Muscle of back (tissue), 3 donors: ENCODE measurements at regions not wholly inside any gene's neighbourhood (a gene's known extent, or its start where the extent isn't known, plus 50 kb on each side); places are given as distances from the start of the nearest gene placed in this dataset.
A peak's percentile ranks its signal among the peaks of the same experiment; 100 is the strongest.
"Not testable (repeated sequence)": the region's sequence is repeated elsewhere in the genome, so short reads cannot be mapped to it uniquely, and the experiment has no call there.

Source experiments
- DNase-seq, 3 donors: peaks; one replicate each; pipeline versions ENCODE4 v3.0.0 to v3.0.0-alpha.2; 2013

DNA sequence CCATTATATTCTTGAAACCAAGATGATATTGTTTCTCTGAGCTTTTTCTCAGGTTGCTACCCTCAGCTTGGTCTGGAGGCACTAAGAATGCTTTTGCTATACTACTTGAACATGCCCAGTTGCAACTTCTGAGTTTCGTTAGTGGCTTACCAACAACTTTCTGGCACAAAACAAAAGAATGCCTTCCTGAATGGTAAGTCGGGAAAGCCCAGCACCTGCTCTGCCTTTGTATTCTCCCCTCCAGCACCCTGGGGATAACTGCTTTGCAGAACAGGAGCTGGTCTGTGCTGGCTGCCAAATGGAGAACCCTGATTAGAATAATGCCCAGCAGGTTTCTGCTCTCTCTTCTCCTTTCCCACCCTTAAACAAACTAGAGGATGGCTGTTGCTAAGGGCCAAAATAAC is 149.3 kb downstream of the TGFB2 start:
- no peak for DNase-seq

DNA sequence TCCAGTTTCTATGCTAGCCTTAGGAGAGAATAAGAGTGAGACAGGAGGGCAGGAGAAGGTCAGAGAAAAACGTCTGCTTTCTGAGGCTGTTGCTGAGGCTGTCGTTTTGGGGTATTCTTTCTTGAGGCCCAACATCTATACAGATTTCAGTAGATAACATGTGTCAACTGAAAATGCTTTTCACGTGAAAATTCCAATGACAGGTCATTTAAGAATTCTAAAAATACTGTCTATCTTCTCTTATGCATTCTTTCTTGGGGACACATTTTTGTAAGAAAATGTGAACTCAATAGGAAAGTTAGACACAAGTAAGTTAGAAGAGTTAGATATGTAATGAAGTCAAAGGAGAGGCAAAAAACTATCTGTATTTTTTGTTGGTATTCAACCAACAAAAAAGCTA is 150.8 kb downstream of the TGFB2 start:
- DNase-seq, result no peak

DNA sequence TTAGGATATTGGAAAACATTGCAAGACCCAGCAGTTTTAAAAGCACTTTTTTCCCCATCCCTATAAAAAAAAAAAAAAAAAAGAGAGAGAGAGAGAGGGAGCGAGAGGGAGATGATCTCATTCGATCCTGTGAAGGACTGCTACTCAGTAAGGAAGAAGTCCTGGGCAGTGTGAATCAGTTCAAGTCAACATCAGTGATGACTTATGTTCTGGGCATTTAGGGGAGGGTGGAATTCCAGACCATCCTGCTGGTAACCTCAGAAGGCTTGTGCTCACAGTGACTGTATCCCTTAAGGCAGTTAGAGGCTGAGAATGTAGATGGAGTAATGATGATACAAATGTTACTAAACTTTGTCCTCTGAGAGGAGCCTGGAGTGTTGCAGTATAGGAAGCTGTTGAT is 151.4 kb downstream of the TGFB2 start:
- DNase-seq, result peak in 1 of 3 donors; percentile 97

DNA sequence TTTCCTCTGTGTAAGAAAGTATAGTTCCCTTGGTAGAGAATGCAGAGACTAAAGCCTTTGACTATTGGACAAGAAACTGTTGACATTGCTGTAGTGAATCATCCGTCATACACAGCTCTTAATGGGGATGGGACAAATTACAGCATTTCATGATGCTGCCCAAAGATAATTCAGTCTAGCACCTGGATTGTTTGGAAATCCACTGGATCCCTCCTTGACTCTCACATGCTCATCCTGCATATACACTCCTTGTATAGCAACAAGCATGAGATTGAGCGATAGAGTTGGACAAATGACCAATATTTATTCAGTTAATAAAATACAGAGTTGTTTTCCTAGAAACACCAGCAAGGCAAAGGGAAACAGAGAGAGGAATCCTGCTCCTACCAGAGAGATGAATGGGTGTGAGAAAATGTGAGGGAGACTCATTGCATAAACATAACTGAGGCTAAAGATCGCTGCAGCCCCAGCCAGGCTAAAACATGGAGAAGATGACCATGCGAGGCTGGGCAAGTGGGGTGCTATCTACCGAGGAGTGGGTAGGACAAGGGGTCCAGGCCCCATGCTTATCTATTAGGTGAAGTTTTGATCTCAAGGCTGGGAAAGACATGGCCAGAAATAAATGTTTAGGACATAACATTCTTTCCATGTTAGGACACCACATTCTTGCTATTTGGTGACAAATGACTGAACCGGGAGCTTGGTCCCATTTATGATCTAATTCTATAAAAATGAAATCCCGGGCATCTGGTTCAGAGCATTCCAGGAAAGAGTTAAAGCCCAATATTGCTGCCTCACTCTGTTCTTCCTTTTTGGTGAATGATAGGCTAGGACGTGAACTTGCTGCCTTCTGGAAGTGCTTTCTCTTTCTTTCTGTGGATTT is 153.2 kb downstream of the TGFB2 start:
- DNase-seq, result no peak

DNA sequence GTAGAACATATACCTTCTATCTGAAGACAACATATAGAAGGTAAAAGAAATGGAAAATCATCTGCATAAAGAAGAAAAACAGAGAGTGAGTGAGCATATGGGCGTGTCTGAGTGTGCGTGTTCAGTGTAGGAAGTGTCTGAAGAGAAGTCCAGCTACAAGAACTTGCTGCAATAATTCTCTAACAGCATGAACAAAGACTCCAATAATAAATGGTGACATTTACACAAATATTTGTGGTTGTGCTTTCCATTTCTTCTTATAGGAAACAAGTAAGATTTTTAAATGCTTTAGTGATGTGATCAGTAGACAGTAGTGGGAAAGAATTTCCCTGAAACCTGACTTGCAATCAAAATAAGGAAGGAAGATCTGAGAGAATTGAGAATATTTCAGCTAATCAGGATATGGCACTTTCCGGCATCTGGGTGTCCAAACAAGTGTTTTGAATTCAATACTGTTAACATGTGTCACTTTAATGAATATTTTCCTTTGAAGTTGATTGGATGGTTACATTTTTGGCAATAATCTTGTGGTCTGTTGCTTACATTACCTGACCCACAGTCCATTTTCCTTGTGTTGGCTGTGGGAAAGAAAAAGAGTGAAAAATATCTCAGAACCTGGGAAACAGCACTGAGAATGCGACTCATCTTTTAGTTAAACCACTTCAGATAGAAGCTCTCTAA is 154.0 kb downstream of the TGFB2 start:
- DNase-seq, result peak; percentile 51 to 83 (median 81)

DNA sequence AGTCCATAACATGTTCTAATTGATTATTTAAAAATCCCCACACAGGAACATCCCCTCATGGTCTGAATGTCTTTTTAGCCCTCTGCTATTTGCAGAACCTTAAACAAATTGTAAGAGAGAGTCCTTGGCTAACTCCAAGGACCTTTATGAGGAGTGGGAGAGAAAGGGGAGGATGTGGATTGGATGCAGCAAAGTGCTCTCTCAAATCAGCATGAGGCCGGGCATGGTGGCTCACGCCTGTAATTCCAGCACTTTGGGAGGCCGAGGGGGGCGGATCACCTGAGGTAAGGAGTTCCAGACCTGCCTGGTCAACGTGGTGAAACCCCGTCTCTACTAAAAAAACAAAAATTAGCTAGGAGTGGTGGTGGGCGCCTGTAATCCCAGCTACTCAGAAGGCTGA is 154.8 kb downstream of the TGFB2 start:
- no peak for DNase-seq

DNA sequence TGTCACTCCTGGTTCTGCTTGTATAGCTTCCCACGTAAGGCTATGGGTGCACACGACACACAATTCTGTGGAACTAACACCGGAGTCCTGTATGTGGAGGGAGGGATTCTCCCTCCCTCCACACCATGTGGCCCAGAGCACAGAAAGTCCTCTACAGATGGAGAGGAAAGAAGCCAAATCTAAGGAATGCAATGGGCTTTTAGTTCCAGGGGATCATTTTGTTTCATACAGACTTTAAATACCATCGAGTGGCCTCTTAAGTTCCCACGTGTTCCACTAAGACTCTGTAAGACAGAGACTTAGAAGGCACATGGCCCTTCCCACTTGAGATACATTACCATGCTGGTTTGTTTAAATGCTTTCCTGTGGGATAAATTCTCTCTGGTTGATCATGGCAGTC is 156.0 kb downstream of the TGFB2 start:
- peak in 1 of 3 donors; percentile 72 for DNase-seq

DNA sequence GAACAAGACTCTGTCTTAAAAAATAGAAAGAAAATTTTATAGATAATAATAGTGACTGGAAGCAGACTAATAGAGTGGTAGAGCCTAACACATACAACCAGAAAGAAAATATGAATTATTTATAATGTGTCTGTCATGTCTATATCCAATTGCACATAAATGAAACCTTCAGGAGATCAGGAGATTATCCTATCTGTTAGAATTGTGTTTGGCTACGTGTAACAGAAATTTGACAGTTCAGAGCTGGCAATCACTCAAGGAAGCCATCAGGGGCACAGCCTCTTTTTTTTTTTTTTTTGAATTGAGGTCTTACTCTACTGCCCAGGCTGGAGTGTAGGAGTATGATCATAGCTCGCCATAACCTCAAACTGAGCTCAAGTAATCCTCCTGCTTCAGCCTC is 157.2 kb downstream of the TGFB2 start:
- no peak for DNase-seq

DNA sequence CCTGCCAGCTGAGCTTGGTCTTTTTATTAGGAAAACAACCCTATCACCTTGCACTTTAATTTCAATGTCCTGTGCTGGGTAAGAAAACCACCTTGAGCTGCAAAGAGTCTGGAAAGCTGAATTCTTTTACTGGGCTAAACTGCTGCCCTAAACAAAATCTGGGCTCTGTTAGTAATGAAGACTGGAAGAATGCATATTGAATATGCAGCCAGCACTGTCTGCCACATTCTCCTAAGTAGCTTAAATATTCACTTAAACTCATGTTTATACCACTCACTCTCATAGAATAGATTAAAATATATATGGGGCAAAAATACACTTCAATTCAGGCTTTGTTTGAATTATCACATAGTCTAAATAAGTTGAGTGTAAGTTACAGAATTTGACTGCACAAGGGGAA is 158.0 kb downstream of the TGFB2 start:
- no peak for DNase-seq

DNA sequence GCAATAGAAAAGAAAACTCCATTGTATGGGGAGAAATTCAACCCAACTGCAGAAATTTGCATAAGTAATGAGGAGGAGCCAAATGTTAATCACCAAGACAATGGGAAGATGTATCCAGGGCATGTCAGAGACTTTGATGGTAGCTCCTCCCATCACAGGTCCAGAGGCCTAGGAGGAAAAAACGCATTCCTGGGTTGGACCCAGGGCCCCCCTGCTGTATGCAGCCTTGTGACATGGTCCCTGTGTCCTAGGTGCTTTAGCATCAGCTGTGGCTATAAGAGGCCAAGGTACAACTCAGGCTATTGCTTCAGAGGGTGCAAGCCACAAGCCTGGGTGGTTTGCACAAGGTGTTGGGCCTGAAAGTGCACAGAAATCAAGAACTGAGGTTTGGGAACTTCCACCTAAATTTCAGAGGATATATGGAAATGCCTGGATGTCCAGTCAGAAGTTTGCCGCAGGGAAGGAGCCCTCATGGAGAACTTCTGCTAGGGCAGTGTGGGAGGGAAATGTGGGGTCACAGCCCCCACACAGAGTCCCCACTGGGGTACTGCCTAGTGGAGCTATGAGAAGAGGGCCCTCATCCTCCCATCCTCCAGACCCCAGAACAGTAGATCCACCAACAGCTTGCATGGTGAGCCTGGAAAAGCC is 162.3 kb downstream of the TGFB2 start:
- no peak for DNase-seq

DNA sequence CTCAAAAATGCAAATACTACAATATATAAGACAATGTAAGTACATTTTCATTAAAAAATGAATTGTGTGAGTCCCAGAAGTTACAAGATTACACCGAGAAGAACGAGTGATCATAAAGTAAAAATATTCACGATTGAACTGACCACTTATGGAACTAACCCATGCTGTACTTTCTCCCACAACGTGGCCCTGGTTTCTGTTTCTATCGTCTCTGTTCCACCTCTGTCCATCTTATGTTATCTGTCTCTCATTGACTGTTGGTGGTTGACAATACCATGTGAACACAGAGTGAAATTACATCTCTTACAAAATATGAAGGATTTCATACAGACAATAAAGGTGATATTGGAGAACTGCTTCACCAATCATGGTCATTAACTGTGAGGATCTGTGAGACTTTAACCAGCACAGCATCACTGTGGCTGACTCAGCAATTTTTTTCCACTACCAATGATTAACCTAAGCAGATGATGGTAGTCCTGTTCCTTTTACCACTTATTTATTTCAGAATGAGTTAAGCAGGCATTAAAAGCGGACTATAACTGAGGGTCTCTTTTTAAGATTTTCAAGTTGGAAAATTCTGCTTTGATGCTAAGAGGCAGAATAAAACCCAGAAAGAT is 165.1 kb downstream of the TGFB2 start:
- DNase-seq, result no peak

DNA sequence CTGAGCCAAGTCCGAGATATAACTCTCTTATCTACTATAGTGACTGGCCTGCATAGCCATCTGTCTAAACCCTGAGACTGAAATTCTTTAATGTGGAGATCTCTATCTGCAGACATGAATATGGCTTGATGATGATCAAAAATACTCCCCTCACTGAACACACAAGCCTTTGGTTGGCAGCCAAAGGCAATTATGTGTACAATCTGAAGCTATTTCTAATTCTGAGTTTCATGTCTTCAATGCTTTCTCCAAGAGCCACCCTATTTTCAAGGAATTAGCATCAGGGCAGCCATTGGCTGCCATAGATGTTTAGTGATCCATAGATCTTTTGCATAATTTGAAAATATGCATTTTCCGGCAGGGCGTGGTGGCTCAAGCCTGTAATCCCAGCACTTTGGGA is 168.2 kb downstream of the TGFB2 start:
- DNase-seq, result no peak

DNA sequence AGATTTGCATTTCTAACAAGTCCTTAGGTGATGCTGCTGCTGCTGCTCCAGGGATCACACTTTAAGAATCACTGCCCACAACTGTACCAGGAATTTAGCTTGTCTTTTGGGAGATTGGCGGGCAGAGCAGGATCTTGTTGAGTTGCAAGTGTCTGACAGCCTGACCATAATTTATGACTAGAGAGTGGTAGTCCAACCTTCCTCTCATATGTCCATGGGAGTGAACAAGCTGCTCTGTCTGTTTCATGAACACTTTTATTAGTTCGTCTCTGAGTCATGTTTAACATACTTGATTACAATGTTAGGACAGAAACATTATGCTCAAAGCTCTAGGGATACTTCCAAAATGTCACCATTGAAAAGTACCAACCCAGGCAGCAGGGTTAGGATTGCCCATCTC is 169.6 kb downstream of the TGFB2 start:
- DNase-seq, result no peak

DNA sequence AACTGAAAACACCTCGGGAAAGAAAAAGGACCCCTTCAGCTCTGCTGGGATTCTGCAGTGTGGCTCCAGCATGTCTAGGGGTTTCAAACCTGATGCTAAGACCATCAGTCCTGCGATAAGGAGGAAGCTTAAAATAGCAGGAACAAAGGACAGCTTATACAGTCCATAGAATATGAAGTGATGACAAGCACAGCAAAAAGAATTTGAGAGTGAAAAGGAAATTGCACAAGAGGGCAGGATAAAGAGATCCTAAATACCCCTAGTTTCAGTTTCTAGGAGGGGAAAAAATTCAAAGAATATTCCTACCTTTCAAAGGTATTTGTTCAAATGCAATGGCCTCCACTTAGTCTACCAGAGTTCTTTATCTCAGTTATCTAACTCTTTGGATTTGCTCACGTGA is 171.4 kb downstream of the TGFB2 start:
- no peak for DNase-seq

DNA sequence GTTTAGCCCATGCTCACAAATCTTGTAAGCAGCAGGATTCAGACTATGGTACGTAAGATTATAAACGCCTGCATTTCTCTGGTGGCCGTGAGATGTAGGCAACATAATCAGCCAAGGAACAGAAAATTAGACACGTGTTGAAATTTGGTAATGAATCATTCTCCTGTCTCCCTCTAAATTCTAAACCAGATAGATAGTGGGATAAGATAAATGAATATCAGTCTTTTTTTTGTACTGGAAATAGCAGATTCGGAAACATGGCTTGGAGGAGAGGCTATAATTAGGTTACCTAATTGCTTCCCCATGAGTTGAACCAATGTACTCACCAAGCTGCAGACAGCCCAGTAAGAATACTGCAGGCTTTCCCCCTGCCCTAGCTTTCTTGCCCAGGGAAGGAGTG is 172.3 kb downstream of the TGFB2 start:
- DNase-seq, result no peak

DNA sequence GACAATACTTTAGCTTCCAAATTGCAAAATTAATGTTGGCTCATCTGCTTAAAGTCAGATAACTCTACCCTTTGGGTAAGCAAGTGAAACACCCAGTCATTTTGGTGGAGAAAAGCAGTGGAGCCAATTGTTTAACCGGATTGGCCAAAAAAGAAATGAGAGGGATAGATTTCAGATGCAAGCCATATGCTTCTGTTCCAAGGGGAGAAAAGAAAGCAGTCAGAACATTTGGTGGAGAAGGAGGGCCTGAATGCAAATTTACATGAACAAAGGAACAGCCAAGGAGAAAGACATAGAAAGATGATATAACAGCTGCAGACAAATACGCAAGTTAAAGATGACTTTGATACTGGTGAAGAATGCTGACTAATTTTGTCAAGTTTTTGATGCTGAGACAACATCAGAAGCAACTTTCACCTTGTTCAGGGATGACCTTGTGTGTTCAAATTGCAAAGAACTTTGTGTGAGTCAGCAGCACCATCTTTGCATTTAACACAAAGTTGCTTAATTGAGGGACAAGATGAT is 173.1 kb downstream of the TGFB2 start:
- DNase-seq, result no peak

DNA sequence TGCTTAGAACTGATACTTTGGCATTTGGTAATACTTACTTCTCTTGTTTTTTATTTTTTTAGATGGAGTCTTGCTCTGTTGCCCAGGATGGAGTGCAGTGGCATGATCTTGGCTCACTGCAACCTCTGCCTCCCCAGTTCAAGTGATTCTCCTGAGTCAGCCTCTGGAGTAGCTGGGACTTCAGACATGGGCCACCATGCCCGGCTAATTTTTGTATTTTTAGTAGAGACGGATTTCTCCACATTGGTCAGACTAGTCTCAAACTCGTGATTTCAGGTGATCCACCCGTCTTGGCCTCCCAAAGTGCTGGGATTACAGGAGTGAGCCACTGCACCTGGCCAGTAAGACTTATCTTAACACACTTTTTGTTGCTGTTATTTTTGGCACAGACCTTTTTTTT is 175.5 kb downstream of the TGFB2 start:
- not testable (repeated sequence) for DNase-seq

DNA sequence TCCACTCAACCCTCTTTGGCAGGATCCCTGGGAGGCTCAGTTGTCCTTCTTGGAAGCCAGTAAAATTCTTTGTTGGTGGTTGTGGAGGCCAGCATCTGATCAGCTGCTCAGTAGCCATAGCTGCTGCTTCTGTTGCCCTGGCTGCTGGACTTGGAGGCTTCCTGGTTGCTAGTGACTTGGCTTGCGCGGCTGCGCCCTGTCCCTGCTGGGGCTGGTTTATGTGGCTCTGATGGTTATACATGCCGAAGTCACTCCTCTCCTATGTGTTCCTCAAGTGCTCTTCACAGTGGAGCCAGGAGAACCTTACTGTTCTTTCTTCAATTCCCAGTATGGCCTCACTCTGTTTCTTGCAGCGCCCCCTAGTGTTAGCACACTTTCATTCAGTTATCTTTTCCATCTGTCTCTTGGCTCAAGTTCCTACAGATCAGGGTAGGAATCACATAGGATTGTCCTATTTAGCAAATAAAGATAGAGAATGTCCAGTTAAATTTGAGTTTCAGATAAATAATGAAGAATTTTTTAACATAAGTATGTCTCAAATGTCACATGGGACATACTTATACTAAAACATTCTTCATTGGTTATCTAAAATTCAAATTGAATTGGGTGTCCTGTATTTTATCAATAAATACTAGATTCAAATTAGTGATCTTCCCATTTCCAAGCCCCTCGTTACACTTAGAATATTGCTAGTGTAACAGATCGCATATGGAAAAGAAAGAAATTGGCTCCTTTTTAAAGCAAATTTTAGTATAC is 176.5 kb downstream of the TGFB2 start:
- no peak for DNase-seq

DNA sequence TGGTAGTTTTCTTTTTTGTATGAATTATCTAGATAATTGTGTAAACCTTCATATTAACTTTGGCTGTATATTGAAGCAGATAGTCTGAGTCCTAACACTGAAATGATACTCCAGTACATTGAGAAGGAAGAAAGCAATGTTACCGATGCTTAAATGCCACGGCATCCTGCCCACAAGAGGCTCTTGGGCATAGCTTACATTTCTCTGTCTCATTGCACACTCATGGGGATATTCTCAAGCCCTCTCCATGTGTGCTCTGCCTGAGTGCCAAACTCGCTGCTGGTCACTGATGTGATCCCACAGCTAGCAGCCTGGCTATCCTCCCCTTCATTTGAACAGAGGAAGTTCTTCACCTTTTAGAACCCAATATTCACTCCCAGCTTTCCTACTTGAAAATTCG is 179.4 kb downstream of the TGFB2 start:
- DNase-seq, result peak in 2 of 3 donors; percentile 33 to 43

DNA sequence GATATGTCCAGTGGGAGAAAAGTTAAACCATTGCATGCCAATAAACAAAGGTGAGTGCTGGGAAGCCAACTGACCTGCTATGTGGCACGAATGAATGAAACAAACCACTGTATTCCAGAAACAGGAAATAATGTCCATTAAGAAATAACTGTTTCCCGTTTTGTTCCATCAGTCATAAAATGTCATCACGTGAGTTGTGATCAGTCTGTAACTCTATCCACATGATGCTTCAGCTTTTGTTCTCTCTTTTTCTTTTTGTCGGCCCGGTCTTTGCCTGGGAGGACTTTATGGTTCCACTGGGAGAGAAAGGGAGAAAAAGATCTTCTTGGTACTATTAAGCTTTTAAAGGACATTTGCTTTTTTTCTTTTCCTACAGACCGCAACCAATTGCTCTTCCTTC is 179.9 kb downstream of the TGFB2 start:
- DNase-seq, result peak in 1 of 3 donors; percentile 39

DNA sequence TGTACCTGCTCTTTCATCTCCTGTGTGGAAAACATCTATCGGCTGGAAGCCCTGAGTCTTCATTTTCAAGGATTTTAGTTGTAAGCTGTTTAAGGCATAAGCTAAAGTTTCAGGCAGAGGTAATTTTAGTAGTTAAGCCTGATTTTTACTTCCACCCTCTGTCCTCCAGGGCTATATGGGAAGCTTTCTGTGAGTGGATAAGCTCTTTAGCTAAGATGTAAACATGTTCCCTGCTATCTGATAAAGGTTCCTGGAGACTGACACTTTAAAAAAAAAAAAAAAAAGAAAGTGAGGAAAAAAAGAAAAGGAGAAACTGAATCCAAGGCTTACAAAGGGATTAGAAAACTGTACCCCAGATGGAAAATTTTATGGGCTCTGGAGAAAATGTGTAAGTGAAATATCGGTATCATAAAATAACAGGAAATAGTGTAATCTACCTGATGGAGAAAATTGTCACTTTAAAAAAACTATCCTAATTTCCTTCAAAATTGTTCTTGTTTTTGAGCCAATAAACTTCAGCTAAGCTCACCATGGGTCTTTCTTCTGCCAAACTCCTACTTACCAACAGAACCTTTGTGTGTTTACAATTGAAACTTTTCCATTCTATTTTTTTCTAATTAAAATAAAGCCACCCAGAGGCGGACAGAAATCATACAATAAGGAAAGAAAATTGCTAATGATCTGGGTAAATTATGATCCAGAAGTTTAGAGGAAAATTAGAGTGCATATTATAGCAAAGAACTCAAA is 180.5 kb downstream of the TGFB2 start:
- no peak for DNase-seq
